Fibroblast of skin of abdomen (primary cell): ENCODE measurements at regions not wholly inside any gene's neighbourhood (a gene's known extent, or its start where the extent isn't known, plus 50 kb on each side); places are given as distances from the start of the nearest gene placed in this dataset.

Experiments
- DNase-seq: peaks from one replicate; pipeline ENCODE4 v3.0.0-alpha.2; 2013

DNA sequence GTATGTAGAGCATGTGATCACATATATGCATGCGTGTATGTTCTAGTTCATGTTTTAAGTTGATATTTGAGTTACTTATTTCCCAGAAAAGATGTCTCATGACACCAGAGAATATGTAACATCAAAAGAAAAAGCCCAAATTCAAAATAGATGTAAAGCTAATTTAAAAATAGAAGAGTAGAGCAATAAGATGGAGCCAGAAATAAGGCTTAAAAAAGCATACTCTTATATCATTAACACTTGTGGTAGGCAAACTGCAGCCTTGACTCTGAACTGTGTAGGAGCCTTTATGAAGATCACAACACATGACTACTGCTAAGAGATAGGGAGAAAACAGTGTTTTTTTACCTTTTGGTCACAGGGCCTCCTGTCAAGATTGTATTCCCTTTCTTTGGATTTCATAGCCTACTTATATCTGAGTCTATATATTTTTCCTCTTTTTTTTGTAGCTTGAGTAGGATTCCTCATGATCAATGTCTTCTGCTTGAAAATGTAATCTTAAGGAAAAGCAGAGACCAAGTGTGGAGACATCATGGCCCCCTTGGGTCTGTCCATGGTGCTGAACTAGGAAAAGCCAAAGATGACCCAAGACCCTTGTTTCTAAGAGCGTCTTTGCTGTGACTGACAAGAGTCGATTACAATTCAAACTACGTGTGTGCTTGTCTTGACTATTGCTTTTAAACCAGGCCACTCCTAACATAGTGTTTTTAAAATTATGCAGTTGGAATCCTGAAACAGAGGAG, 390.4 kb downstream of the SHISA9 start:
- no peak for DNase-seq

DNA sequence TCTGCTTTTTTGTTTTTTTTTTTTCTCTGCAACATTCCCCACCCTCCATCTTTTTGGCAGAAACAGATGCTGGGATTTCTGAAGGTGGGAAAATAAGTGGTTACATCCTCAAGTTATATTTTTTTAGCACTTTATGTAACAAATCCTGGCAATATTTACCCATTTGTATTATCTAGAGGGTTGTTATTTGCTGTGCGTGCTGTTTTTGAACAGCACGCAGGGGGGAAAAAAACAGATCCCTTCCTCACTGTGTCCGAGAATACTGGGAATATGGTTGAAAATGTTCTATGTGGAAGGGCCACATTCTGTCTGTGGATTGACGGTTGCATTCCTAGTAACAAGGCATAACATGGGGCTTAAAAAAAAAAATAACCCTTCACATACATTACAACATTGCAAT, 394.8 kb downstream of the SHISA9 start:
- DNase-seq, result no peak

GRCh38 chr16:13298666-13299065, 397.3 kb downstream of the SHISA9 start:
- no peak for DNase-seq

DNA sequence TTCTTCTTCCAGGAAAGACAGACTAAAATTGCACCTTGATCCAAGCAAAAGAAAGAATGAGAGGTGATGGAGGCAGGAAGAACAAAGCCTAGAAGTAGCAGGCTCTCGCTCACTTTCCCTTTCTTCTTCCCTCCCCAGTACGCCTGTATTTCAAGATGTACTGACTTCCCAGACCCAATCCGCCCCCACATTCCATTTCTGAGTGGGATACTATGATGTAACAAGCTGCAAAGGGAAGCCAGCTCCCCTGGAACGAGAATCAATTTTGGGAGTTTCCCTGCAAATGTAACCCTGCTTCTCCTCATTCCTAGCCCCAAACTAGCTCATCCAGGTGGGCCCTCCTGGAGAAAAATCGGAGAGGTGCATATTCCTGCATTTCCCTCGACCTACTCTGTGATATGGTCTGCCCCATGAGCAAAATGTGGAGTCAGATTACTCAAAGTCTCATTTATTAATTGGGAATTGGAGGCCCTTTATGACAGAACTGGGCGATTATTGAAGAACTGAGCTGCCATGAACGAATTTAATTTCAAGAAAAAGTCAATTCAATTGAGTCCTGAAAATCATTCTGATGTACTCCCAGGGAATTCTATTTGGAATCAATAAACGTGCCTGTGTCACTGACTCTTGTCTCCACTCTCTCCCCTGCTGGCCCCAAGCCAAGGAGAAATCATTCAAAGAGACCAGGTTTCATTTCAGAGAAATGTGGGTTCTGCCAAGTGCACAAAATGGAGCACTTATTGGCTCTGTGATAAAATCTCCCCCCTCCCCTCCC, 398.9 kb downstream of the SHISA9 start:
- DNase-seq, result no peak

DNA sequence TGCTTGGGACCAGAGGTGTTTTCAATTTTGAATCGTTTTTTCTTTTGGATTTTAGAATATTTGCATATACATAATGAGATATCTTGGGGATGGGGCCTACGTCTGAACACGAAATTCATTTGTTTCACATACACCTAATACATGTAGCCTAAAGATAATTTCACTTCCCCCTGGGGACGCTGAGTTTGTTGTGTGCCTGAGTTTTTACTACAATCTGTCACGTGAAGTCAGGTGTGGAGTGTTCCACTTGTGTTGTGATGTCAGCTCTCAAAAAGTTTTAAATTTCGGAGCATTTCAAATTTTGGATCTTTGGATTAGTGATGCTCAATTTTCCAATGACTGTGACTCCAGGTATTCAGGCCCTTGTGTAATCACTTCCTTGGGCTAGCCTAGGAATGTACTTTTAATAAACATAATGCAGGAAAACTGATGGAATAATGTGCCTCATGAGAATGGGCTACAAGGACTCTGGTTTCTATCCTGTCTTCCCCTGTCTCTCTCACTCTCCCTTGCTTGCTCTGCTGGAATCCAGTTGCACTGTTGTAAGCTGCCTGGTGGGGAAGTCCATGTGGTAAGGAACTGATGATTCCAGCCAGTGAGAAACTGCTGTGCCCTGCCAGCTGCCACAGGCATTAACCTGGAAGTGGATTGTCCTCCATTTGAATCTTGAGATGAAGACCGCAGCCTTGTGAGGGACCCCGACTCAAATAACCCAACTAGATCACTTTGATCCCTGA, 403.8 kb downstream of the SHISA9 start:
- DNase-seq, result peak; percentile 30

- peak; percentile 20 for DNase-seq
Measured at GRCh38 chr16:13306161-13306995, 405.0 kb downstream of the SHISA9 start.

- peak; percentile 96 for DNase-seq
Measured at GRCh38 chr16:13307255-13307654, 405.9 kb downstream of the SHISA9 start.

GRCh38 chr16:13307851-13308250, 406.5 kb downstream of the SHISA9 start:
- peak; percentile 81 for DNase-seq

DNA sequence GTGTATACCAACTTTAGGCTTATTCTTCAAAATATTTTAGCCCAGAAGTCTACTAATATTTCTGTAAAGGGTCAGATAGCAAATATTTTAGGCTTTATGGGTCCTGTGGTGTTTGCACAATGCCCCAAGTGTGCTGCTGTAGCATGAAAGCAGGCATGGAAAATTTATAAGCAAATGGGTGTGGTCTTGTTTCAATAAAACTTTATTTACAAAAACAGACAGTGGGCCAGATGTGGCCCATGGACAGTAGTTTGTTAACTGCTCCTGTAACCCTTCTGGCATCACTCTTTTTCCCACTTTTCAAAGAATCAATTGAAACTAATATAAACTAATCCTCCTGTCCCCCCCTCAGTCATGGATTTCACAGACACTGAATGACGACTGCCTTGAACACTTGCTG, 410.7 kb downstream of the SHISA9 start:
- DNase-seq, result no peak

DNA sequence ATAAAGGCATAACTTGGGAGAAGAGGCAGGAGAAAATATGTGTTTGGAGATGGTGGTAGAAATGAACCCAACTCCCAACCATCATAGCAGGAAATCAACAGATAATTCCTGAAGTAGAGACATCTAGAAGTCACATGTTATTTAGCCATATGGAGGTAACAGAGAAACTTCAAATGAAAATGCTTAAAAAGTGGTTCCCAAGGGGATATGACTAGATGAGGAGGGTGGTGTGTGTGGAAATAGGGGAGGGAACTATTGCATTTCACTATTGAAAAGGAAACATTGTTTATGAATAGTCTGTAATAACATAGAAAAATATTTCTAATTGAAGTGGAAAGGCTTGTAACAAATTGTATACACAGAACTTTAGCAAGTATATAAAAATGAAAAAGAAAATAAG, 412.0 kb downstream of the SHISA9 start:
- DNase-seq, result no peak

DNA sequence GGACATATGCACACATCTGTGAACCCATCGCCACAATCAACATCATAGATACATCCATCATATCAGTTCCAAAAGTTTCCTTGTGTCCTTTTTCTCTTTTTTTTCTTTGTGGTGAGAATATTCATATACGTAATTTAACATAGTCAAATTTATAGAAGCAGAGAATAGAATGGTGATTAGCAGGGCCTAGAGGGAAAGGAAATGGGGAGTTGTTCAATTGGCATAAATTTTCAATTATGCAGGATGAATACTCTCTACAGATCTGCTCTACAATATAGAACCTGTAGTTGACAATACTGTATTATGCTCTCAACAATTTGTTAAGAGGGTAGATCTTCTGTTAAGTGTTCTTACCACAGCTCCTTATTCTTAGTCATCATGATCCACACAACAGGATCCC, 413.2 kb downstream of the SHISA9 start:
- no peak for DNase-seq

DNA sequence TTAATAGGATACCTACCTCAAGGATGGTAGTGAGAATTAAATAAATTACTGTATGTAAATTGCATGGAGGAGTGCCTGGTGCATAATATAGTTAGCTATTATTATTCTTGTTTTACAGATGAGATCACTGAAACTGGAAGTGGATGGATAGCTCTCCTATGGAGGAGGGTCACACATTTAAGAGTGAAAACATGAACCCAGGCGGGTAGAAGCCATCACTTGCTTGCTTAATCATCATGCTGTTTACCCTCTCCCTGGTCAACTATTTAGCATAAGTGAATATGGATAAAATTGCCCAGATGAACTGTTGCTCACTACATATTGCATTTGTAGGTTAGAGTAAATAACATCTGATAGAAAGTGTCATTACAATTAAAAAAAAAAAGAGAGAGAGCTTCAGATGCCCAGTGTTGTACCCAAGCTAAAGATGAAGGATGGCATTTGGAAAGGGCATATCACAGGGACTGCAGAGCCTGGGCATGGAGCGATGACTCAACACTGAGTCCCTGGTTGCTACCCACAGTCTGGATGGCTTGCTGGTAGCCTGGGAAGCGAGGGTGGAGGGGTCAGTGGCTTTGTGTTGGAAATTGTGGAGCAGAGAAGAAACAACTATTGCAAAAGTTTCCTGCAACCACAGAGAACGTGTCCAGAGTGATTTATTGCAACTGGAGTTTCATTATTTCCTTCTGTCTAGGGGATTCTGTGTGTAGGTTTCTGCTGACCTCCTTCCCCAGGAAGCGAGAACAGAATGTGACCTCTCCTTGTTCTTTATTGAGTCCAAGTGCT, 414.4 kb downstream of the SHISA9 start:
- peak; percentile 67 for DNase-seq

- no peak for DNase-seq
Measured at GRCh38 chr16:13322336-13322735, 420.9 kb downstream of the SHISA9 start.

DNA sequence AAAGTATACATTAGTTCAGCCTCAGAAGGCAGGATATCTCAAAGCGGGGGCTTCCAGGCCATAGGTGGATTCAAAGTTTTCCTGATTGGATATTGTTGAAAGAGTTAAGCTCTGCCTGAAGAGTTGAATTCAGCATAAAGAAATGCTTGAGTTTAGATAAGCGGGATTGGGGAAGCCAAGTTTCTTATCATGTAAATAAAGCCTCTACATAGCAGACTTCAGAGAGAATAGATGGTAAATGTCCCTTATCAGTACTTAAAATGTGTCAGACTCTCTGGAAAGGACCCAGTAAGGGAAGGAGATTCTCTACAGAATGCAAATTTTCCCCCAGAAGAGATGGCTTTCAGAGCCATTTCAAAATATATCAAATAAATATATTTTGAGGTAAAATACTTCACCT, 423.5 kb downstream of the SHISA9 start:
- no peak for DNase-seq

DNA sequence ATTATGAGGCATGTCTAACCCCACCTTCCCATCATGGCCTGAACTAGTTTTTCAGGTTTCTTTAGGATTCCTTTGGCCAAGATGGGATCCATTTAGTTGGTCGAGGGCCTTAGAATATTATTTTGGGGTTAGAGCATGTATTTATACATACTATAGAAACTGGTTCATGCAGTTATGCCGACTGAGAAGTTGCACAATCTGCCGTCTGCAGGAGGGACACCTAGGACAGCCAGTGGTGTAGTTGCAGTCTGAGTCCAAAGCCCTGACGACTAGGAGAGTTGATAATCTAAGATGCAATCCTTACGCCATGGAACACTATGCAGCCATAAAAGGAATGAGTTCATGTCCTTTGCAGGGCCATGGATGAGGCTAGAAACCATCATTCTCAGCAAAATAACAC, 424.0 kb downstream of the SHISA9 start:
- DNase-seq, result no peak

DNA sequence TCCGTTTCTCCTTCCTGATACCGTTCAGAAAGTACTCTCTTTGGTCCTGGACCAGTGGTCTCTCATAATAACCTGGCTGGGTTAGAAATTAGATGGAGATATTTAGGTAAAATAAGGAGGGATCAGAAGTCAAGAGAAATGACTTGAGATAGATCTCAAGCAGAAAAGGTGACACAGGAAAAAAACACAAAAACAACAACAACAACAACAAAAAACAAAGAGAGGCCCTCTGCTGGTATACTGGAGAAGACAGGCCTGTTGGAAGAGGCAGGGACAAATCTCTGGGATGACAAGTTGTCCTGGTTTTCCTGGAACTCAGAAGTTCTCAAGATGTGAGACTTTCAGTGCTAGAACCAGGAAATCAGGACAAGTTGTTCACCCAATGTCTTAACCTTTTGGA, 430.5 kb downstream of the SHISA9 start:
- no peak for DNase-seq

GRCh38 chr16:13332713-13333255, 431.4 kb downstream of the SHISA9 start:
- no peak for DNase-seq

DNA sequence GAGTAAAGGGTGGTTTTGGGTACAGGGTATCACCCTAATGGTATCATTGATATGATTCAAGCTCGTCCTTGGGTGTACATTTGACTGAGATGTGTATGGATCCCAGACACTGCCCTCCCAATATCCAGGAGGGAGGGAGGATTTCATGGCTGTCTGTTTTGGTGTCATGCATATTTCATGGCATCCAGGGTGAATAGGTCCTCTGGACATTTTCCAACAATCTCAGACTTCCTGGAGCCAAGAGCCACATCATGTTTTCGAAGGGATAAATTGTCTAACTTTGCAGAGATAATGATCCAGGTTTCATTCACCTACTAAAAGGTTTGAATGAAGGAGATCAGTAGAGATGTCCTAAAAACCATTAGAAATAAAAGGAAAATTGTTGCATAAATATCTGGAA, 431.9 kb downstream of the SHISA9 start:
- DNase-seq, result no peak

GRCh38 chr16:13335879-13336278, 434.5 kb downstream of the SHISA9 start:
- no peak for DNase-seq

DNA sequence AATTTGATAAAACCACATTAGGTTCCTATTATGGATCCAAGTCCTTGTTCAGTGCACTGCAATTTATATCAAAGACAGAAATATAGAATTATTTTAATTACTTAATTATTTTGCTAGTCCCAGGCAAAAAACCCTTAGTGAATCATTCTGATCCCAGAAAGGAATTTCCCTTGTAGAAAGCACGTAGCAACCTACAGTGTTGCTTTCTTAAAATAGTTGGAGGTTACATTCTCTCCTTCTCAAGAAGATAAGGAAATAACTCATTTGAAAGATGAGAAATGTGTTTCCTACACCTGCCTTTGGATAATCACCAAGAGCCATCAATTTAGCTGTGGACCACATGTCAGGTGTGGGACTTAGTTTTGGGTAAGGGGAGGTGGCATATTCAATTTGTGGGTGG, 434.9 kb downstream of the SHISA9 start:
- no peak for DNase-seq
